Ishikawa (cell line): ENCODE measurements at regions not wholly inside any gene's neighbourhood (a gene's known extent, or its start where the extent isn't known, plus 50 kb on each side); places are given as distances from the start of the nearest gene placed in this dataset.

ENCODE experiments used
- CEBPB ChIP-seq: IDR thresholded peaks from 2 replicates; pipeline ENCODE4 v1.6.1; 2012
- EP300 ChIP-seq: IDR thresholded peaks from 2 replicates; pipeline ENCODE4 v1.6.1; 2012; ENCODE audit warnings: borderline replicate concordance
- FOXM1 ChIP-seq: IDR thresholded peaks from 2 replicates; pipeline ENCODE4 v1.6.1; 2012; ENCODE audit warnings: low read depth, borderline replicate concordance
- NFIC ChIP-seq: IDR thresholded peaks from 2 replicates; pipeline ENCODE4 v1.6.1; 2012
- RAD21 ChIP-seq: IDR thresholded peaks from 2 replicates; pipeline ENCODE4 v1.6.1; 2012; ENCODE audit warnings: low read depth
- TAF1 ChIP-seq: IDR thresholded peaks from 2 replicates; pipeline ENCODE4 v1.6.1; 2012; ENCODE audit warnings: low read depth, mild to moderate bottlenecking
- TCF12 ChIP-seq: IDR thresholded peaks from 2 replicates; pipeline ENCODE4 v1.6.1; 2012; ENCODE audit warnings: low read depth
- YY1 ChIP-seq: IDR thresholded peaks from 2 replicates; pipeline ENCODE4 v1.6.1; 2012; ENCODE audit warnings: low read depth
- ZBTB7A ChIP-seq: IDR thresholded peaks from 2 replicates; pipeline ENCODE4 v1.6.1; 2012; ENCODE audit warnings: low read depth
- TF ChIP-seq, protein P1 (sequence below): IDR thresholded peaks from 2 replicates; pipeline ENCODE4 v1.6.1; 2012

DNA sequence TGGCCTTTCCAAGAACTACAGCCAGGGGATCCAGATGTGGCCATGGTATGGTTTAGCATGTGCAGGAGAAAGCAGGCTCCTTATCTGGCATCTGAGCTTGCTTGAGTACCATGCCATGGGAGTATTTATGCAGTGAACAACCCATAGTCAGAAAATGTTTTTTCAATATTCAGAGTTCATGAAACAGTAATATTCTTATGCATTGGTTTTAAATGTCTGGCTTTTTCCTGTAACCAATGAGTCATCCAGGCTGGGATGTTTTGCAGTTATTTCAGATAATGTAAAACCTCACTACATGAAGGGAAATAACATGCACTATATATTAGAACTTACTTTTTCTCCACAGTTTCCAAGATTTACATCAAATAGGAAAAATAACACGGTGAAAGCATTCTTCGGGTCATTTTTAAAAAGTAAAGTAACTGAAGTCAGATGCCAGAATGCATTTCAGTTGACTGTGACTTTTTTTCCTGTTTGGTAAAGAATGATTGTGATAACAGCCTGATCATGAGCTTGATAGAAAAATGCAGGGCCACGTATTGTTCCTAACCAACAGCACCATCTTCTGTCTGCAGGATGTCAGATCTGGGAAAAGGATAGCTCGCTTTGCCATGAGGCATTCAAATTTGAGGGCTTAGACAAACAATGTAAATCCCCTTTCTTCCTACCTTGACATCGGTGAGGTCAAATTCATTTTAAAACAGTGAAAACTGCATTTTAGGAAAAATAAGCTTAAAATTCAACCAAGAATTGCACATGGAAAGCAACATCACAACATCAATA lies 152.8 kb downstream of the DSC3 start:
- TF ChIP-seq RAD21 (peak; percentile 35), TAF1 (no peak), EP300 (no peak), CEBPB (no peak), ZBTB7A (no peak), YY1 (no peak), TCF12 (no peak), FOXM1 (no peak), NFIC (no peak)
- TF ChIP-seq, protein P1, sequence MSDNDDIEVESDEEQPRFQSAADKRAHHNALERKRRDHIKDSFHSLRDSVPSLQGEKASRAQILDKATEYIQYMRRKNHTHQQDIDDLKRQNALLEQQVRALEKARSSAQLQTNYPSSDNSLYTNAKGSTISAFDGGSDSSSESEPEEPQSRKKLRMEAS, result no peak
